PC-9 (cell line): ENCODE measurements at regions not wholly inside any gene's neighbourhood (a gene's known extent, or its start where the extent isn't known, plus 50 kb on each side); places are given as distances from the start of the nearest gene placed in this dataset.

Experiments
- BruUV-seq: library from RNA; stranded (reverse); fragments of 400-500 nt; replicated peaks from 2 replicates; lab custom pipeline; 2021; lab: Mats Ljungman, UMichigan
- CTCF ChIA-PET: fragments of 300-600 bp; sonication (Branson Sonifier 250); formaldehyde crosslinking; loops from one replicate; lab custom pipeline; 2022; ENCODE audit warnings: antibody characterized with exemption; lab: Charles Lee
- POLR2A ChIA-PET: fragments of 300-600 bp; sonication (Branson Sonifier 250); formaldehyde crosslinking; loops from one replicate; lab custom pipeline; 2022; ENCODE audit warnings: antibody characterized with exemption; ENCODE audit not compliant: unreplicated experiment; lab: Charles Lee
- DNase-seq, 2 experiments: peaks; one replicate each; pipeline versions ENCODE4 v3.0.0 to v3.0.0-alpha.2; 2015 to 2022; ENCODE audit warnings: mixed read lengths in 1 of 2
- H2AFZ ChIP-seq: fragments of 200-600 bp; sonication (generic); 2 replicates; pipeline ENCODE4 v1.8.1; 2017; ENCODE audit warnings: antibody characterized with exemption
- H3F3A ChIP-seq: fragments of 200-600 bp; sonication (generic); 2 replicates; pipeline ENCODE4 v1.8.1; 2017; ENCODE audit warnings: antibody characterized with exemption, mild to moderate bottlenecking, low read depth; ENCODE audit not compliant: insufficient read depth
- H3K27ac ChIP-seq: fragments of 200-600 bp; sonication (generic); 2 replicates; pipeline ENCODE4 v1.6.1; 2016; ENCODE audit warnings: mixed run types
- H3K27me3 ChIP-seq: fragments of 200-600 bp; sonication (generic); 2 replicates; pipeline ENCODE4 v1.6.1; 2016; ENCODE audit warnings: low read depth, mixed run types; ENCODE audit not compliant: insufficient read depth
- H3K36me3 ChIP-seq: fragments of 200-600 bp; sonication (generic); 2 replicates; pipeline ENCODE4 v1.6.1; 2016; ENCODE audit warnings: low read depth, mixed run types
- H3K4me1 ChIP-seq: fragments of 200-600 bp; sonication (generic); replicated peaks from 2 replicates; pipeline ENCODE4 v1.6.1; 2016; ENCODE audit warnings: mixed run types; ENCODE audit not compliant: insufficient read depth
- H3K4me2 ChIP-seq: fragments of 200-600 bp; sonication (generic); 2 replicates; pipeline ENCODE4 v1.6.1; 2017; ENCODE audit warnings: mixed run types
- H3K4me3 ChIP-seq: fragments of 200-600 bp; sonication (generic); 2 replicates; pipeline ENCODE4 v1.6.1; 2016; ENCODE audit warnings: mixed run types
- H3K79me2 ChIP-seq: fragments of 200-600 bp; sonication (generic); 2 replicates; pipeline ENCODE4 v1.6.1; 2017; ENCODE audit warnings: low read depth, mixed run types
- H3K9me2 ChIP-seq: fragments of 200-600 bp; sonication (generic); 2 replicates; pipeline ENCODE4 v1.8.1; 2017; ENCODE audit warnings: mild to moderate bottlenecking; ENCODE audit not compliant: insufficient read depth
- H3K9me3 ChIP-seq: fragments of 200-600 bp; sonication (generic); 2 replicates; pipeline ENCODE4 v1.8.1; 2016; ENCODE audit warnings: low read depth; ENCODE audit not compliant: insufficient read depth
- H4K20me1 ChIP-seq: fragments of 200-600 bp; sonication (generic); 2 replicates; pipeline ENCODE4 v1.8.1; 2017; ENCODE audit not compliant: insufficient read depth
- EZH2 ChIP-seq: fragments of 200-600 bp; sonication (generic); IDR thresholded peaks from 2 replicates; pipeline ENCODE4 v1.8.0; 2017; ENCODE audit warnings: antibody characterized with exemption, low read depth
- intact Hi-C: fragments of 100-400 bp; cut with micrococcal nuclease; formaldehyde crosslinking; loops from one replicate; pipeline ENCODE4 v1.10.0; 2022; ENCODE audit not compliant: unreplicated experiment
- TF ChIP-seq, protein P1 (sequence below): fragments of 200-600 bp; sonication (generic); conservative IDR thresholded peaks from 2 replicates; pipeline ENCODE4 v1.6.1; 2017; ENCODE audit warnings: mixed run types, antibody characterized with exemption, mild to moderate bottlenecking, moderate library complexity

GRCh38 chr20:56957737-56958553 lies 308.5 kb downstream of the BMP7 start:
- ChIA-PET POLR2A (no interaction called here), CTCF (interaction anchor here (0.6 kb wide), 1 partner anchor 1864 kb away, joined by 5 read pairs; no protein-coding TSS in a partner anchor)
- no peak for DNase-seq
- no peak overlapping the region for H3K27ac ChIP-seq
- no peaks in the 10 kb centered on the region for H3K9me3 ChIP-seq
- H3K9me2 ChIP-seq, result no peaks in the 10 kb centered on the region
- no TSS peak for BruUV-seq
- intact Hi-C loops, result no loop called here
- H3K4me2 ChIP-seq, result no peak overlapping the region
- H3K36me3 ChIP-seq, result no peaks in the 10 kb centered on the region
- H4K20me1 ChIP-seq, result no peaks in the 10 kb centered on the region
- H2AFZ ChIP-seq, result no peak overlapping the region
- peaks cover 21% of the 10 kb centered on the region for H3K4me1 ChIP-seq
- no peak for TF ChIP-seq EZH2
- TF ChIP-seq, protein P1, sequence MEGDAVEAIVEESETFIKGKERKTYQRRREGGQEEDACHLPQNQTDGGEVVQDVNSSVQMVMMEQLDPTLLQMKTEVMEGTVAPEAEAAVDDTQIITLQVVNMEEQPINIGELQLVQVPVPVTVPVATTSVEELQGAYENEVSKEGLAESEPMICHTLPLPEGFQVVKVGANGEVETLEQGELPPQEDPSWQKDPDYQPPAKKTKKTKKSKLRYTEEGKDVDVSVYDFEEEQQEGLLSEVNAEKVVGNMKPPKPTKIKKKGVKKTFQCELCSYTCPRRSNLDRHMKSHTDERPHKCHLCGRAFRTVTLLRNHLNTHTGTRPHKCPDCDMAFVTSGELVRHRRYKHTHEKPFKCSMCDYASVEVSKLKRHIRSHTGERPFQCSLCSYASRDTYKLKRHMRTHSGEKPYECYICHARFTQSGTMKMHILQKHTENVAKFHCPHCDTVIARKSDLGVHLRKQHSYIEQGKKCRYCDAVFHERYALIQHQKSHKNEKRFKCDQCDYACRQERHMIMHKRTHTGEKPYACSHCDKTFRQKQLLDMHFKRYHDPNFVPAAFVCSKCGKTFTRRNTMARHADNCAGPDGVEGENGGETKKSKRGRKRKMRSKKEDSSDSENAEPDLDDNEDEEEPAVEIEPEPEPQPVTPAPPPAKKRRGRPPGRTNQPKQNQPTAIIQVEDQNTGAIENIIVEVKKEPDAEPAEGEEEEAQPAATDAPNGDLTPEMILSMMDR, result no peak
- H3K79me2 ChIP-seq, result no peaks in the 10 kb centered on the region
- H3K4me3 ChIP-seq, result no peak overlapping the region
- no peaks in the 10 kb centered on the region for H3K27me3 ChIP-seq
- no peaks in the 10 kb centered on the region for H3F3A ChIP-seq

GRCh38 chr20:56964901-56965300 lies 301.5 kb downstream of the BMP7 start:
- no peak overlapping the region for H3K4me3 ChIP-seq
- no peak overlapping the region for H2AFZ ChIP-seq
- no peak for TF ChIP-seq EZH2
- TF ChIP-seq, protein P1, result no peak
- no peak overlapping the region for H3K4me2 ChIP-seq
- no peak overlapping the region for H3K27ac ChIP-seq
- H3K36me3 ChIP-seq, result no peaks in the 10 kb centered on the region
- no peaks in the 10 kb centered on the region for H4K20me1 ChIP-seq
- intact Hi-C loops, result no loop called here
- H3K27me3 ChIP-seq, result no peaks in the 10 kb centered on the region
- no peaks in the 10 kb centered on the region for H3F3A ChIP-seq
- no TSS peak for BruUV-seq
- H3K79me2 ChIP-seq, result no peaks in the 10 kb centered on the region
- DNase-seq, result no peak
- no peaks in the 10 kb centered on the region for H3K9me2 ChIP-seq
- no peaks in the 10 kb centered on the region for H3K9me3 ChIP-seq
- ChIA-PET CTCF (no interaction called here), POLR2A (interaction anchor here (0.7 kb wide), 1 partner anchor 313 kb away, joined by 5 read pairs; no protein-coding TSS in a partner anchor)
- H3K4me1 ChIP-seq, result no peaks in the 10 kb centered on the region

DNA sequence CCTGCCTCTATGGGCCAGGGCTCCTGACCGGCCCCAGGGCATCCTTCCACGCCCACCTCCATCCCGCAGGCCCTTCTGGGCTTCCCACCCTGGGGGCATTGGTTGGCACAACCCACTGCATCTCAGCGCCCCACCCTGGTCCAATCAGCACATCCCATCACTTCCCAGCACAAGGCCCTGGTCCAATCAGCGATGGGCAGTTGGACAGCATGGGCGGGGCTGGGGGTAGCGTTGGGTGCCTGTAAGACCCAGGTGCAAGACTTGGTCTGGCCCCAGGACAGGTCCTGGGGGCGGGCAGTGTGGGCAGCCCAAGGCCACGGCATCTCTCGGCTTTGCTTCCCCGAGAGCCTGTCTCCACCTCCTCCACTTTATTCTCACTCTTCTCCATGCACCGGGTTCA lies 298.5 kb downstream of the BMP7 start:
- H3K4me2 ChIP-seq, result no peak overlapping the region
- TF ChIP-seq, protein P1, result no peak
- TF ChIP-seq EZH2, result no peak

More for the DNA sequence above, 298.5 kb downstream of the BMP7 start:
- no TSS peak for BruUV-seq
- H3K27ac ChIP-seq, result no peak overlapping the region
- ChIA-PET CTCF (no interaction called here), POLR2A (no interaction called here)
- H3K27me3 ChIP-seq, result no peaks in the 10 kb centered on the region
- H3K4me3 ChIP-seq, result no peak overlapping the region
- no peaks in the 10 kb centered on the region for H3F3A ChIP-seq
- no peaks in the 10 kb centered on the region for H3K4me1 ChIP-seq
- no peaks in the 10 kb centered on the region for H3K79me2 ChIP-seq
- no peaks in the 10 kb centered on the region for H4K20me1 ChIP-seq
- no peaks in the 10 kb centered on the region for H3K36me3 ChIP-seq
- H3K9me3 ChIP-seq, result no peaks in the 10 kb centered on the region
- H3K9me2 ChIP-seq, result no peaks in the 10 kb centered on the region
- intact Hi-C loops, result no loop called here
- H2AFZ ChIP-seq, result no peak overlapping the region
- no peak for DNase-seq
